ENCODE measurements at regions not wholly inside any gene's neighbourhood (a gene's known extent, or its start where the extent isn't known, plus 50 kb on each side); places are given as distances from the start of the nearest gene placed in this dataset.

DNA sequence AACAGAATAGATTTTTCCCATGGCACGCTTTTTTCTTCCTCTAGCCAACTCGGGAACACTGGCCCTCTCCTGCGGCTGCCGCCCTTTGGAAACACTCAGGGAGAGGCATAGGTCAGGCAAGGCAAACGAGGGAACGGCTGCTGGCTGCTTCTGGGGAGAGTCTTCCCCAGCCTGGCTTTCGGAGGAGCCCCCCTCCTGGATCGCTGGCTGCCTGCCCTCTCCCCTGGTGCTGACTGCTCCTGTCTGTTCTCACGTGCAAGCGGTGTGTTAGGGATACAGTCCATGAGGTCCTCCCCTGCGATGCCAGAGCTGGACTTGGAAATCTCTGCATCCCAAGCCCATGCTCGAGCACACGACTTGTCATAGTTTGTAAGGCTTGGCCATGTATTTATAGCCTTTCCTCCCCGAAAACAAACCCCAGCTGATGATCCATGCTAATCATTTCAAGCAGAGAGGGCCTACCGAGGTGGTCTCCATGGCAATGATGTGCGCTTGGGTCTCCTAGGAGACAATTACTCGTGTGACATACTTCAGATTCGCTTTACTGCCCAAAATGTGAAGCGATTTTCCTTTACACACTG is 315.6 kb upstream of the ATP10A start:
- ChIA-PET POLR2A (no interaction called here), CTCF (no interaction called here)
- Histone ChIP-seq H3K9me3 (ENCODE audit: control insufficient read depth, insufficient read depth, low read length) (no peaks in the 10 kb centered on the region), H3K27ac (ENCODE audit: low read depth, low read length) (no peak overlapping the region), H3K4me3 (ENCODE audit: low read depth, low read length) (no peak overlapping the region), H3K27me3 (ENCODE audit: control insufficient read depth, insufficient read depth, low read length) (no peaks in the 10 kb centered on the region)
- DNase-seq (ENCODE audit: low read depth, low spot score) = no peak
- no peak for TF ChIP-seq CTCF (IDR thresholded peaks at IDR 0.05; ENCODE audit: low read depth, low read length)

DNA sequence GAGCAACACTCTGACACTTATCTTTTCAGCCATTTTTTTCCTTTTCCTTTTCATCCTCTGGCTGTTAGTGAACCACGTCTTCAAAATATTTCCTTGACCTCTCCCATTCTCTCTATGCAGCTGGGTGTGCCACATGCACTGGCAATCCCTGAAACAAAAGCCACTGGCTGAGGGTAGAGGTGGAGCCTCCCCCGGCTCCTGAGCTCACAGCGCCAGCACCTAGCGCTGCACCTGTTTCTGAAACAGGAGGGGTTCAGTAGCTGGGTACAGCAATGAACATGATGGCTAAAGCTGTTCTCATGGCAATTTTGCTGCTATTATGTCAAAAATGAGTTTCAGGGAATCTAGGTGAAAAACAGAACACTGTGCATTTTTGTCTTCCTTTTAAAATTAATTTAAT is 314.7 kb upstream of the ATP10A start:
- H3K27ac ChIP-seq (ENCODE audit: low read depth, low read length) = no peak overlapping the region
- no peak overlapping the region for H3K4me3 ChIP-seq (ENCODE audit: low read depth, low read length)
- no peaks in the 10 kb centered on the region for H3K9me3 ChIP-seq (ENCODE audit: control insufficient read depth, insufficient read depth, low read length)
- TF ChIP-seq CTCF (IDR thresholded peaks at IDR 0.05; ENCODE audit: low read depth, low read length) = no peak
- H3K27me3 ChIP-seq (ENCODE audit: control insufficient read depth, insufficient read depth, low read length) = no peaks in the 10 kb centered on the region
- ChIA-PET POLR2A (no interaction called here), CTCF (no interaction called here)
- no peak for DNase-seq (ENCODE audit: low read depth, low spot score)

GRCh38 chr15:26176831-26177230 is 313.7 kb upstream of the ATP10A start:
- Histone ChIP-seq H3K9me3 (ENCODE audit: control insufficient read depth, insufficient read depth, low read length) (no peaks in the 10 kb centered on the region), H3K4me3 (ENCODE audit: low read depth, low read length) (no peak overlapping the region), H3K27me3 (ENCODE audit: control insufficient read depth, insufficient read depth, low read length) (no peaks in the 10 kb centered on the region), H3K27ac (ENCODE audit: low read depth, low read length) (no peak overlapping the region)
- ChIA-PET POLR2A (no interaction called here), CTCF (no interaction called here)
- no peak for TF ChIP-seq CTCF (IDR thresholded peaks at IDR 0.05; ENCODE audit: low read depth, low read length)
- no peak for DNase-seq (ENCODE audit: low read depth, low spot score)

- ChIA-PET POLR2A (no interaction called here), CTCF (no interaction called here)
- no peaks in the 10 kb centered on the region for H3K9me3 ChIP-seq (ENCODE audit: control insufficient read depth, insufficient read depth, low read length)
- no peak for DNase-seq (ENCODE audit: low read depth, low spot score)
- no peak overlapping the region for H3K4me3 ChIP-seq (ENCODE audit: low read depth, low read length)
- no peak overlapping the region for H3K27ac ChIP-seq (ENCODE audit: low read depth, low read length)
- no peaks in the 10 kb centered on the region for H3K27me3 ChIP-seq (ENCODE audit: control insufficient read depth, insufficient read depth, low read length)
- TF ChIP-seq CTCF (IDR thresholded peaks at IDR 0.05; ENCODE audit: low read depth, low read length) = no peak
Measured at GRCh38 chr15:26171266-26171665, 308.1 kb upstream of the ATP10A start.

- H3K9me3 ChIP-seq (ENCODE audit: control insufficient read depth, insufficient read depth, low read length) = no peaks in the 10 kb centered on the region; the same call in 1 of the 2 replicates
- no peak for TF ChIP-seq CTCF (IDR thresholded peaks at IDR 0.05; ENCODE audit: low read depth, low read length)
- ChIA-PET POLR2A (no interaction called here), CTCF (no interaction called here)
- no peak overlapping the region for H3K27ac ChIP-seq (ENCODE audit: low read depth, low read length)
- no peak for DNase-seq (ENCODE audit: low read depth, low spot score)
- H3K4me3 ChIP-seq (ENCODE audit: low read depth, low read length) = no peak overlapping the region
- H3K27me3 ChIP-seq (ENCODE audit: control insufficient read depth, insufficient read depth, low read length) = no peaks in the 10 kb centered on the region
Measured at GRCh38 chr15:26166429-26166828, 303.3 kb upstream of the ATP10A start.
